ENCODE measurements at regions not wholly inside any gene's neighbourhood (a gene's known extent, or its start where the extent isn't known, plus 50 kb on each side); places are given as distances from the start of the nearest gene placed in this dataset.
"Not testable (repeated sequence)": the region's sequence is repeated elsewhere in the genome, so short reads cannot be mapped to it uniquely, and the experiment has no call there.

DNA sequence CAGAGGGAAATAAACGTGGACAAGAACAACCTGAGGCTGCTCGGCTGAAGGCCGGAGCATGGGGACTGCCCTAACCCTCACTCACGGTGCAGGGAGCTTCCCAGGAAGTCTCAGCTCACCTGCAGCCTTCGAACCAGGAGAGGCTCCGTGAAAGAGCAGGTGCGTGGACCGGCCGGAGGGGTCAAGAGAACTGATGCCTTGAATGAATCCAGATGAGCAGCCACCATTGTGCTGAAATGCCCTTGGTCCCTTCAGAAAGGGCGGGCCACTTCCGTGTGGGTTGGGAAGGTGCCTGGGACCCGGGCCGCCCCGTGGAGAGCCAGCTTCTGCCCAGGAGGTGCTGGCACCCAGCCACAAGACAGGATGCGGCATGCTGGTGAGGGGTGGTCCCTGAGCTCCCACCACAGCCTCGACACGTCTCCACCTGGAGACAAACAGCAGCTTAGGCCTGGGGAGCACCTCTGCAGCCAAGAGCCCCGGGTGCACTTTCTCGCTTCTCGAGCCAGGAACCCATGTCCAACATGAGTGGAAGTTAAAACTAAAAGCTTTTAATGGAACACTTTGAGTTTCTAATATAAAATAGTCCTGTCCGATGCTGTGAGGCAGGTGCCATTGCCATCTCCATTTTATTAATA is 83.5 kb downstream of the TTLL2 start:
- no peak for DNase-seq (ENCODE audit: low read depth)

DNA sequence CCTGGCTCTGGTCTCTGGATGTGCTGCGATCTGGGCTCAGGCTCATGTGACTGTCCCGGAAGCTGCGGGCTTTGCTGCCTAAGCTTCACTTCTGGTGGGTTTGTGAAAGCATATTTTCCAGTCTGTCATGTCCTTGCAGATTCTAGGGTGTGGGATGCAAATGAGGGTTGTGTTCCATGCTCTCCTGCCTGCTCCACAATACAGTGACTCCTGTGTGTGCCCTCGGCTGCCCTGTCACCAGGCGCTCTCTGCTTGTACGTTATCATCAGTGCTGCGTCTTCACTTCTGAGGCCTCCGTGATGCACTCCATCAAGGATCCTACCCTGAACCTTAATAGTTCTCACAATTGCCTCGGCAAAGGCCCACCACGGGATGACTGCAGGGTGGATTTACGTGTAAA is 84.2 kb downstream of the TTLL2 start:
- DNase-seq (ENCODE audit: low read depth) = no peak

DNA sequence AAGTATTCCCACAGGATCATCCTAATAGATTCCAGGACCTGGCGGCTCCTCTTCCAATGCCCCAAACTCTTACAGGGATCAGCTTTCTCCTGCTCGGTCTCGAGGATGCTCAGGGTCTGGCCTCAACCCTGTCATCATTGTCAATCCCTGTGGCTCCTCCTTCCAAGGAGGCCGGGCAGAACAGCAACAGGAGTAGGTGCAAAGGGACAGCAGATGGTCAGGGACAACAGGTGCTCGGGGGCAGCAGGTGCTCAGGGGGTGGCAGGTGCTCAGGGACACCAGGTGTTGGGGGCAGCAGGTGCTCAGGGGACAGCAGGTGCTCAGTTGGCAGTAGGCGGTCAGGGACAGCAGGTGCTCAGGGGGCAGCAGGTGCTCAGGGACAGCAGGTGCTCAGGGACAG is 84.8 kb downstream of the TTLL2 start:
- DNase-seq (ENCODE audit: low read depth) = no peak

DNA sequence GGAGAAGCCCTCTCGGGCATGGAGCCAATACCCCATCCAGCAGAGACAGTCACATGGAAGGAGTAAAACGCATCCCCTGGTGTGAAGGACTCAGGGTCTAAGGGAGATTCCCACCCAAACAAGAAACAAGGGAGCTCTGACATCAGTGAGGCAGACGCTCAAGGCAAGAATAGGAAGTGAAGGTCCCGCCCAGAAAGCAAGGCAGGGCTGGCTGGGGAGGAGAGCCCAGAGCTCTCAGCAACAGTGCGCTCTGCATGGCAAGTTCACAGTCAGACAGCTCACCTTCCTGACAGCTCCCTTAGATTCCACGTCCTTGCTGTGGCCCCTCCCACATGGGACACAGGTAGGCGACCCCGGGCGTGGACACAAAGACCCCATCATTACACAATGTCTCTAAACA is 85.6 kb downstream of the TTLL2 start:
- no peak for DNase-seq (ENCODE audit: low read depth)

DNA sequence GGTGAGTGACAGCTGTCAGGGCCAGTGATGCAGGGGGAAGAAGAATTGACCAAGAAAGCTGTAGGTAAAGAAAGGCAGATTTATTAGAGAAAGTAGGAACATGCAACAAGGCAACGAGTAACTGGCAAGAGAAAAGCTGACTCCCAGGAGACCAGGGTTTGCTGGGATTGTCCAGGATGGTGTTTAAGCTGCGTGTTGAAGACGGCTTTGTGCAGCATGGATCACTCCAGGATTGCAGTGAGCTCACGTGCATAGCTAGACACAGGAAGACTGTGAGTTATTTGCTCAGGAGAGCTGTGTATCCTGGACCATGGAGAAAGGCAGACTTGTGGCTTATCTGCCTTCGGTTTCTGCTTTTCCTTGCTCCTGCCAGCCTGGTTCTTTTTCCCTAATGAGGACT is 87.6 kb downstream of the TTLL2 start:
- no peak for DNase-seq (ENCODE audit: low read depth)

DNA sequence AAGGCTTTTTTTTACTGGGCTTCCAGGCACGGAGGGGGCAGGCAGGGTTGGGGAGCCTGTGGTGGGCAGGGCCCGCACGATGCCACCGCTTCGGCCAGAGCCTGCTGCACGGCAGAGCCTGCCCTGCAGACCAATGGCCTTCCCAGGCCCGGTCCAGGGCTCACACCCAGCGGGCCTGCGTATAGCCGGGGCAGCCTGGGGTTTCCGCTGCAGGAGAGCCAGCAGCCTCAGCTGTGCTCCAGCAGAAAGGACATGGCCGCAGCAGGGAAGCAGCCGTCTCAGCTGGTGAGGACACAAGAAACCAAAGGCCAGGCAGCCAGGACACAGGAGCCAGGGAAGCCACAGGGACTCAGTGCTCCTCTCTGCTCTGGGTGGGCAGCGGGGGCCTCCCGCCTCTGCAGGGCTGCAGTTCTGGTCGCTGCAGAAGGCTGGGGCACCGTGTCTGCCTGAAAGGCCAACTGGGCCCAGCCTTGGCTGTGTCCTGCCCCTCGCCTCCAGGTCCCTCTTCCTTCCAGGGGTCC is 90.6 kb downstream of the TTLL2 start:
- no peak for DNase-seq (ENCODE audit: low read depth)

DNA sequence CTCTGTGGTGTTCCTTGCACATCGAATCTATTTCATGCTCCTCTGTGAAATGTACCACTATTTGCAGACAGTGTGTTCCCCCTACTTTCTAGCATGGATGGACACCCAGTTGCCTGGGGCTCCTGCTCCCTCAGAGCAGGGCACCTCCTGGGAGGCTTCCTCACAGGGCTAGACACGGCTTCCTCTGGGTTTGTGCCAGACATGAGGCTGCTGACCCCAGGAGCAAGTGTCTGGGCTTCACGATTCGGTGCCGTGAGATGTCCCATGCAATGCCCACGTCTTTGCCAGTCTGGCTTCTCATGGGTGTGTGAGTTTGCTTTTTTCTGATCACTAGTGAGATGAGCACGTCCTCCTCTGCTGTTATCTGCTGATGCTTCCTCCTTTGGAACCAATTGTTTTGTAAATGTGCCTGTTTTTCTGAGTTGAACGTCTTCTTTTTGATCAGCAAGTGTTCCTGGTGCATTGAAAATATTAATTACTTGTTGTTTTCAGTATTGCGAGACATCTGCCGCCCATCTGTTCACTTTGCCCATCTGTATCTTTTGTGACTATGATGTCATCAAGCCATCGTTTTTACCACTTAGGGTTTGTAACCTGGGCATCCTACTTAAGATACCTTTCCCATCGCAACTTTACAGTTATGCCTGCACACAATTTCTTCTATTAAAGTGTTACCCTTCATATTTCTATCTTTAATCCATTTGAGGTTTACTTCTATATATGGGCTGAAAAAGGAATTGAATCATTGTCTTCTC is 92.0 kb downstream of the TTLL2 start:
- no peak for DNase-seq (ENCODE audit: low read depth)

DNA sequence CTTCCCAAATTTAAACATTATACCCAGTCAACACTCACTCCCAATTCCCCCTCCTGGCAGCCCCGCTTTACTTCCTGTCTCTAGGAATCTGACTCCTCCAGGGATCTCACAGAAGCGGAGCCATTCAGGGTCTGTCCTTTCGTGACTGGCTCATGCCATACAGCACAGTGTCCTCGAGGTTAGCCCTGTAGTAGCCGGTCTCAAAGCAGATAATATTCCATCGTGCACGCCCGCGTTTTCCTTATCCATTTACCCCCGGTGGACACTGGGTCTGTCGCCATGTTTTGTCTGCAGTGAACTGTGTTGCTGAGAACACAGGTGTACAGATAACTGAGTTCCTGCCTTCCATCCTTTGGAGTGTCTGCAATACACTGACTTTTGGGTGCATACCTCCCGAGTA is 95.3 kb downstream of the TTLL2 start:
- DNase-seq (ENCODE audit: low read depth) = no peak

DNA sequence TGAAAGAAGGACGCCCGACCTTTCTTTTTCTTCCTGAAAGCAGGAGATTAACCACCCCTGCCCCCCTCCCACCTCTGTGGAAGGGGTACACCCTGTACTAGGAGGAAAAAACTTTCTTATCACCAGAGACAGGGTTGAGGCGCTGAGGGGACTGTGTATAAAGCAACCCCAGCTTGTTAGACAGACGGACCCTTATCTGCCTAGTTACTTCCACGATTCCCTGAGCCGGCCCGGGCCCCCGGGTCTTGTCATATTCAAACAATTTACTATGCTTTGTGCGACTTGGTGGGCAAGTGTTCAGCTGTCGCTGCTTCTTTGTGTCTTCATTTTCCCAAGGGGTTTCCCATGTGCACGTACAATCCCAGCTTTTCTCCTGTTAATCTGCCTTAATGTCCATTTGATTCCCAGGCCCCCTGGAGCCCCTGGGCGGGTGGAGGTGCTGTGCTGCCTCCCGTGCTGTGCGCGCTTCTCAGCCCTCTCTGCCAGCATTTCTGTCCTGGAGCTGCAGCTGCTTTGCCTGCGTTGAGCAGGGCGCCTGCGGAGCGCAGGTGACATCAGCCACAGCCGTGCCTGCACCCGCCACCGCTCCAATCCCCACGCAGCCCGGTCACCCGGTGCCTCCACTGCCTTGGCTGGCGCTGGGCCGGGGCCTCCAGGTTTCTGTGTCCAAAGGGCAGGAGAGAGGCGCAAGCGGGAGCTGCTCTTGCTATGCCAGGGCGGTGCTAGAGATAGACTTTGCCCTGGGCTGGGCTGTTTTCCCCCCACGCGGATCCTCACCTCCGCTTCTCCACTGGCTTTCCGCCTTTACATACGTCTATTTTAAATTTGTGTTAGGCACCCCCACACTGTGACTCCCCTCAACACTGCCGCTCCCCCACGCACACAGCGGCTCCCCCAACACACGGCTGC is 96.2 kb downstream of the TTLL2 start:
- DNase-seq (ENCODE audit: low read depth) = no peak

DNA sequence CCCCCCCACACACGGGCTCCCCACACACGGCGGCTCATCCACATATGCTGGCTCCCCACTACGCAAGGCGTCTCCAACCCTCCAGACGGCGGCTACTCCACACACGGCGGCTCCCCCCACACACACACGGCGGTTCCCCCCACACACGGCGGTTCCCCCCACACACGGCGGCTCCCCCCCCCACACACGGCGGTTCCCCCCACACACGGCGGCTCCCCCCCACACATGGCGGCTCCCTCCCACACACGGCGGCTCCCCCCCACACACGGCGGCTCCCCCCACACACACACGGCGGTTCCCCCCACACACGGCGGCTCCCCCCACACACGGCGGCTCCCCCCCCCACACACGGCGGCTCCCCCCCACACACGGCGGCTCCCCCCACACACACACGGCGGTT is 97.1 kb downstream of the TTLL2 start:
- DNase-seq (ENCODE audit: low read depth) = not testable (repeated sequence)

DNA sequence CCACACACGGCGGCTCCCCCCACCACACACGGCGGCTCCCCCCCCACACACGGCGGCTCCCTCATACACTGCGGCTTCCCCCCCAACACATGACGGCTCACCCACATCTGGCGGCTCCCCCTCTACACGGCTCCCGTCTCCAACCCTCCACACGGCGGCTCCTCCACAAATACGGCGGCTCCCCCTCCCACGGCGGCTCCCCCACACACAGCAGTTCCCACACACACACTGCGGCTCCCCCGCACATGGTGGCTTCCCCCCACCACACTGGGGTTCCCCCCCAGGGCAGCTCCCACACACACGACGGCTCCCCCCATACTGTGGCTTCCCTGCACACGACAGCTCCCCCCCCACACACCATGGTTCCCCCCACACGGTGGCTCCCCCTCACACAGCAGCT is 98.0 kb downstream of the TTLL2 start:
- DNase-seq (ENCODE audit: low read depth) = no peak

DNA sequence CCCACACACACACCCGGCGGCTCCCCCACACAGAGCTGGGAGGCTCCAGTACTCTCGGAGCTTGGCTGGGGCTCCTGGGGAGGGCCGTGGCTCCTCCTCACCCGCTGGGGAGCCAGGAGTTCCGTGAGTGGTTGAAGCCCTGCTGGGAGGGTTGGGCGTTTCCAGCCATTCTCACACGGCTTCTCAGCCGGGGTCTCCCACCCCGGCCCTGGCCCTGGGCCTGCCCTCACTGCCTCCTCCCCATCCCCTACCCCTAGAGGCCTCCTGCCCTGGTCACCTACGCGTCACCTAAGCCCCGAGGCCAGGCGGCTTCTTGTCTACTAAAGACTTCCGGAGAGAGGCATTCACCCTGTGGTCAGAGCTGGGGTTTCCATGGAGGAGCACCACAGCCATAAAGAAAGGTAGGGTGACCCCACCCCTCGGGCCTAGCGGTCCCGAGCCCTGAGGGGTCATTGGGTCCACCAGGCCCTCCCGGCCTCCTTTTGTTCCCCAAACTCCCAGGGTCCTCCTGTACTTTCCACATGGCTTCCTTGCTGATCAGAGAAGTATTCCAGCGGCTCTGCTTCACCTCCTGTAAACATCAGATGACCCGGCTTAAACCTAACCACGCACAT is 99.3 kb downstream of the TTLL2 start:
- no peak for DNase-seq (ENCODE audit: low read depth)

DNA sequence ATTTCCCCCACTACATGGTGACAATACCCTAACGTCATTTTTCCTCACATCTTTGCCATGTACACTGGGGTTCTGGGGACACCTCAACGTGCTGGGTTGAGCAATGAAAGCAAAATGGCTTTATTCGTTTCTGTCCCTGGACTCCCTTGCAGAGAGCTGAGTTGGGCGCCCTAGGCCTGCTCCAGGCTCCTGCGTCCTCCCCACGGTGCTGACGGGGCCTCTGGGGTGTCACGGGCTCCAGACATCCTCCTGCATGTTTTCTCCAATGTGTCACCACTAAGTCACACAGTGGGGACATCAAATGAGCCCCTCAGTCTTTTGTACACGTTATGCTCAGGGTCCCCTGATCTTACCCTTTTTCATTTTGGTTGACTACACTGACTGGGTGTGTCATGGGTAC is 99.8 kb downstream of the TTLL2 start:
- no peak for DNase-seq (ENCODE audit: low read depth)

DNA sequence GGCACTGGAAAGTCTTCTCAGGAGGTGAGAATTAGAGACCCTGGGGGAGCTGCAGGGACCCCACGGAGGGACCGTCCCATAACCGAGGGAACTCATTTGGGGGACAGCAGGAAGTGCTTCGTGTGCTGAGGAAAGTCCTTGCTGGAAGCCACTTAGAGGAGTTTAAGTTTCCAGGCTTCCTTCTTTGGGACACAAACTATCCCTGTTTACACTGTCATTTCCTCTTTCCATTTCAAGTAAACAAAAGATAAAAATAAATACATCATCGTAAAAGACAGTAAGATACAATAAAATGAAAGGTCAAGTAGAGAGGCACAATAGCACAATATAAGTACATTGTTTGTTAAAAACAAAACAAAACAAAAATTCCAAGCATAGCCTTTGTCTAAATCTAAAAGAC is 101.2 kb downstream of the TTLL2 start:
- no peak for DNase-seq (ENCODE audit: low read depth)

DNA sequence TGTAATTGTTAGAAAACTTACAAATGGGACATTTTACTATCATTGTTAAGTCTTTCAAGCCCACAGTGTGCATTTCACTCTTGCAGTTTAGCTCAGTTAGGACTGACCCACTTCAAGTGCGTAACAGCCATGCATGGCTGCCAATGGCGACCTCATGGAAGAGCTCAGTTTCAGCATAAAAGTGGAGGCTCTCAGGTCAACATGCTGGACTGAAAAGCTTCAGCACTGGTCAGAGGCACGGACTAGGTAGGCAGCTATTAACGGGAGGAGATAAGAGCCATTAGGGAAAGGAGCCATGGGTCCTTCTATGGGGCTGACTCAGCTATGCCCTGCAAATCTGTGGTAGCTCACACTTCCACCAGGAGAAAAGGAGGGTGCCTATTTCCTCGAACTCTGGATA is 101.8 kb downstream of the TTLL2 start:
- no peak for DNase-seq (ENCODE audit: low read depth)

DNA sequence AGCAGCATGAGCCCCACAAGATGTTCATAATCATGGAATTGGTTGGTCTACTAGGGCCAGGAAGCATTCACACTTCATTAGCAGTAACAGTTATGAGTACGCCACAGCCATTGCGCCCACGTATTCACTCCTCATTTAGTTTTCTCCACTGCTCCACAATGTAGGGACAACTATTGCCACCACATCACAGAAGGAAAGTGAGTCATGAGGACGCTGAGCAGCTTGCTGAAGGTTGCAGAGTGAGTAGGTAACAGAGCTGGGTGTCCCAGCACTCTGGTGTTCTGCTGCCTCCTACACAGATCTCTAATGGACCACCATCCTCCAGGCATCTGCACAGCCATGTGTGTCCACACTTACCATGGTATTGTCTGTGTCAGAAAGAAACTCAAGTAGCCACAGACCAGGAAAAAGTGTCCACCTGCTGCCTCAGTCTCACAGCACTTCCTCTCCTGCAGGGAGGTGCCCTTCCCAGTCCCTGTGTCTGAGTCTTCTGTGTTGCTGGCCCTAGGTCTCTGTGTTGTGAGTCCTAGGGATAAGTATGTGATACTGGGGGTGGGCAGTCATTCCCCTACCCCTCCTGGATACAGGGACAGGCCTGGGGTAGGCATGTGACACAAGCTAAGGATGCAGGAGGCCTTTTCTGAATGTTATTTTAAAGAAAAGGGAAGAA is 103.9 kb downstream of the TTLL2 start:
- no peak for DNase-seq (ENCODE audit: low read depth)

DNA sequence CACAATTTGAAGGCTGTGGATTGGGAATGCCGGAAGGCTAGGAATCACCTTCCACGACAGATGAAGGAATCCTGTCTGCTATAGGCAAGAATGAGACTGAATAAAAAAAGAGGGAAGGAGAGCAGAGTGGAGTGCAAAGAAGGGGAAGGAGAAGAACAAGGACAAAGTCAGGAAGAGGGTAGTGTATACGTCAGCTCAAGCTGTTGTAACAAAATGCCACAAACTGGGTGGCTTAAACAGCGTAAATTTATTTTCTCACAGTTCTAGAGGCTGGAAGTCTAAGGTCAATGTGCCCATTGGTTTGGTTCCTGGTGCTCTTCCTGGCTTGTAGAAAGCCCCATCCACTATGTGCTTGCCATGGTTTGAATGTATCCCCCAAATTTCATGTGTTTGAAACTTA is 104.5 kb downstream of the TTLL2 start:
- DNase-seq (ENCODE audit: low read depth) = no peak

DNA sequence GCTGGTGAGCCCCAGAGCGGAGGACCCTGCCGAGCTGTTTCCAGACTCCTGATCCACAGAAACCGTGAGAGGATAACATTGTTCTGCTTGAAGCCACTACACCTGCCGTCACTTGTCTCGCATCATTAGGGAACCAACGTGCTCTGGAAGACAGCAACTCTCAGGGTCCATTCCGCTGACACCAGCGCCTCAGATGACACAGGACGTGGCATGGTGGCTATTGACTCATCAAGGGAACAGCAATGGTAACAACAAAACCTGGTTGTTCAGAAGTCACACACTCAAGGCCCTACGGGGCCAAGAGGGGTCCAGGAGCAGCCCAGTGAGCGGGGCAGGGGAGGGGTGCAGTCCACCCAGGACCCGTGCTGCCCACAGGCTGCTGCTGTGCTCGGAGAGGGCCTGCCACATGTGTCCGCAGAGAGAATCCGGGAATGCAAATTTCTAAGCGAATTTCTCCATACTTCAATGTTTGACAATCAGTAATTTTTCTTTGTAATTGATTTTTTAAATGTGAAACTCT is 110.4 kb downstream of the TTLL2 start:
- no peak for DNase-seq (ENCODE audit: low read depth)

DNA sequence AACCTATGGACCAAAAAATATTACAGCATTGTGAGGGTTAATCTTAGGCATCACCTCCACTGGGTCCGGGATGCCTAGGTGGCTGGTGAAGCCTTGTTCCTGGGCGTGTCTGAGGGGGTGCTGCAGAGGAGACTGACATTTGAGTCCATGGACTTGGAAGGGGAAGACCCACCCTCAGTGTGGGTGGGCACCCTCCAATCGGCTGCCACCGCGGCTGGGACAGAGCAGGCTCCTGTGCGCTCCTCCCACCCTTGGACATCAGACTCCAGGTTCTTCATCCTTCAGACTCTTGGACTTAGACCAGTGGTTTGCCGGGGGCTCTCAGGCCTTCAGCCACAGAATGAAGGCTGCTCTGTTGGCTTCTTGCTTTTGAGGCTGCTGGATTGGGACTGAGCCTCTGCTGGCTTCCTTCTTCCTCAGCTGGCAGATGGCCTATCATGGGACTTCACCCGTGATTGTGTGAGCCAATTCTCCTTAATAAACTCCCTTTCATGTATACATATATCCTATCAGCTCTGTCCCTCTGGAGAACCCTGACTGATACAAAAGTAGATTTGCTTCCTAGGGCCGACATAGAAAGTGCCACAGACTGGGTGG is 113.1 kb downstream of the TTLL2 start:
- DNase-seq (ENCODE audit: low read depth) = no peak

DNA sequence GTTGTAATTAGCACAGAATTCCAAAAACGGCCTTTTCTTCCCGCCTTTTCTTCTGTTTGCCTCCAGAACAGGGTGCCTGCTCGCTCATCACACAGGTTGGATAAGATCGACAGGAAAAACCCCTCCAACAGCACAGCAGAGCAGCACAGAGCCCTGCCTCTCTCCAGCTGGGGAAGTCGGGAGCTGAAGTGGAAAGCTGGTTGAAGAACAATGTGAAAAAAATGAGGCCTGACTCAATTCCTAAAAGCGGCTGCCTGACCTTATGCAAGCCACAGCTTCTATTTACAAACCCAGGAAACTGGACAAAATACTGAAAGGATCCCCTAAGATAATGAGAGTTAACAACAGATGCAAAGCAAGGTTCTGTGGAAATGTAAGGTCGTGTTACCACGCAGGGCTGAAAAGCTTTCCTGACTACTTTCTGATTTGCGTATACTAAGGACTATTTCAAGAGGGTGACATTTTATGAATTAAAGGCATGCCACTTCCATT is 116.9 kb downstream of the TTLL2 start:
- DNase-seq (ENCODE audit: low read depth) = no peak

DNA sequence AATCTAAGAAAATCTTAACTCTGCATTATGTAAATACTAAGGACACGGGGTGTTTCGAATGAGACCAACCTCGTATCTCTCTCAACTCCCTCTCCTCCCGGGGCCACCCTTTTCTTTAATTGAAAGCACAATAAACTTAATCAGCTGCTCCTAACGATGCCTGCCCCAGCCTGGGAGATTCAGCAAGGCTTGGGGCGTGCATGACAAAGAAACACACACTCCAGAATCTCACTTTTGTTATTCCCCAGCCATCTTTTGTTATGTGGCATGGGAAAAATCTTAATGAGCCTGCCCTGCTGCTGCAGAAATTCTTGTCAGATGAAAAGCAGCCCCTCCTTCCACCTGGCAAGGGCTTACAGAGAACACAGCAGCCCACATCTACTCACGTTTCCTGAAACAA is 117.4 kb downstream of the TTLL2 start:
- no peak for DNase-seq (ENCODE audit: low read depth)

All from fibroblast of gingiva (primary cell).